K562 (cell line): ENCODE measurements at regions not wholly inside any gene's neighbourhood (a gene's known extent, or its start where the extent isn't known, plus 50 kb on each side); places are given as distances from the start of the nearest gene placed in this dataset.

Source experiments
- ATAC-seq: fragments of 200-7000 bp; cut with Tn5 transposase; 3 replicates; pipeline ENCODE4 v1.9.1; 2020; ENCODE audit warnings: moderate library complexity
- BruUV-seq: library from RNA; stranded (reverse); fragments of 400-500 nt; replicated peaks from 2 replicates; lab custom pipeline; 2021; lab: Mats Ljungman, UMichigan
- CTCF ChIA-PET: fragments of 300-600 bp; formaldehyde crosslinking; extraction: SDS; loops from one replicate; lab custom pipeline; 2021; ENCODE audit warnings: low intra/inter-chr PET ratio; lab: Yijun Ruan, JAX
- POLR2A ChIA-PET: fragments of 300-600, 350-650 bp; sonication (Branson Sonifier 250); formaldehyde crosslinking; extraction: SDS; loops from one replicate; lab custom pipeline; 2021; ENCODE audit warnings: antibody characterized with exemption, inconsistent platforms; lab: Yijun Ruan, JAX
- DNase-seq, 4 experiments: peaks; one replicate each; pipeline versions ENCODE4 v3.0.0 to v3.0.0-alpha.2; 2011 to 2018; ENCODE audit warnings: low spot score in 3 of 4, mixed read lengths in 3 of 4; ENCODE audit errors: extremely low read depth in 1 of 4
- FAIRE-seq: peaks from 2 replicates; lab custom pipeline; 2011; peaks lifted over from hg19 to GRCh38; lab: Jason Lieb, UNC
- H2AFZ ChIP-seq: 2 replicates; pipeline ENCODE4 v1.6.0; 2011; ENCODE audit warnings: low read depth, low read length, control low read depth, inconsistent platforms
- H3K27ac ChIP-seq: fragments of 200-600 bp; 3 replicates; pipeline ENCODE4 v1.8.0; 2011; ENCODE audit warnings: low read depth, mild to moderate bottlenecking, control low read depth, inconsistent platforms, low read length, moderate library complexity, mixed read lengths; ENCODE audit errors: extremely low read depth
- H3K27me3 ChIP-seq, 2 experiments: fragments of 300-600 bp in 1 of 2; 2 replicates in 1 of 2; 3 replicates in 1 of 2; pipeline versions ENCODE4 v1.6.0 to v1.8.0; 2011; ENCODE audit warnings: inconsistent platforms in 2 of 2, low read length in 2 of 2, mild to moderate bottlenecking in 1 of 2, mixed read lengths in 1 of 2, moderate library complexity in 1 of 2; ENCODE audit not compliant: control insufficient read depth in 2 of 2, insufficient read depth in 2 of 2
- H3K36me3 ChIP-seq: fragments of 300-600 bp; 3 replicates; pipeline ENCODE4 v1.8.0; 2011; ENCODE audit warnings: mild to moderate bottlenecking, low read length, inconsistent platforms; ENCODE audit not compliant: control insufficient read depth, insufficient read depth
- H3K4me1 ChIP-seq, 2 experiments: fragments of 200-600 bp in 1 of 2; replicated peaks in 1 of 2; 2 replicates in 1 of 2; 3 replicates in 1 of 2; pipeline versions ENCODE4 v1.5.1 to v1.8.0; 2011; ENCODE audit warnings: inconsistent platforms in 2 of 2, low read length in 2 of 2, mild to moderate bottlenecking in 1 of 2, mixed read lengths in 1 of 2, moderate library complexity in 1 of 2; ENCODE audit not compliant: control insufficient read depth in 2 of 2, insufficient read depth in 2 of 2
- H3K4me2 ChIP-seq: 2 replicates; pipeline ENCODE4 v1.6.1; 2011; ENCODE audit warnings: low read length, control low read depth, inconsistent platforms, mixed read lengths; ENCODE audit not compliant: insufficient read depth
- H3K4me3 ChIP-seq: fragments of 200-600 bp; sonication (generic), shearing (Covaris generic); 2 replicates; pipeline ENCODE4 v1.5.1; 2016; ENCODE audit warnings: control low read depth, inconsistent platforms
- H3K79me2 ChIP-seq: fragments of 200-600 bp; 3 replicates; pipeline ENCODE4 v1.8.0; 2011; ENCODE audit warnings: low read length, inconsistent platforms; ENCODE audit not compliant: control insufficient read depth, insufficient read depth
- H3K9ac ChIP-seq, 2 experiments: 2 replicates each; pipeline versions ENCODE4 v1.6.0 to v1.6.1; 2011; ENCODE audit warnings: low read depth in 2 of 2, low read length in 2 of 2, control low read depth in 1 of 2, inconsistent platforms in 1 of 2, mild to moderate bottlenecking in 1 of 2, mixed read lengths in 1 of 2; ENCODE audit not compliant: insufficient read depth in 1 of 2
- H3K9me1 ChIP-seq: one replicate; pipeline ENCODE4 v1.6.0; 2011; ENCODE audit warnings: inconsistent platforms, mild to moderate bottlenecking, low read length, moderate library complexity; ENCODE audit not compliant: control insufficient read depth, insufficient read depth
- H3K9me3 ChIP-seq: replicated peaks from 2 replicates; pipeline ENCODE4 v1.5.1; 2011; ENCODE audit warnings: low read depth, low read length, inconsistent platforms; ENCODE audit not compliant: control insufficient read depth, insufficient read depth
- H4K20me1 ChIP-seq: replicated peaks from 2 replicates; pipeline ENCODE4 v1.6.1; 2011; ENCODE audit warnings: low read length, inconsistent platforms, mixed read lengths; ENCODE audit not compliant: control insufficient read depth, insufficient read depth
- CSDE1 ChIP-seq, 2 experiments: fragments of 450-650 bp; IDR thresholded peaks; 2 replicates each; pipeline ENCODE4 v1.6.1; 2016; ENCODE audit warnings: mild to moderate bottlenecking in 1 of 2
- ELK1 ChIP-seq: sonication (generic); formaldehyde crosslinking; IDR thresholded peaks from 2 replicates; pipeline ENCODE4 v1.8.1; 2022; ENCODE audit warnings: missing genetic modification reagents
- ESRRB ChIP-seq: fragments of 250-450 bp; sonication (Bioruptor Pico); IDR thresholded peaks from 2 replicates; pipeline ENCODE4 v1.5.0; 2020; ENCODE audit warnings: mild to moderate bottlenecking, moderate library complexity, borderline replicate concordance
- FUS ChIP-seq: fragments of 200-400 bp; formaldehyde crosslinking; optimal IDR thresholded peaks from 2 replicates; pipeline ENCODE3; 2017; ENCODE audit warnings: low read depth, low read length
- HDAC2 ChIP-seq: fragments of 450-650 bp; IDR thresholded peaks from 2 replicates; pipeline ENCODE4 v1.6.1; 2016; ENCODE audit warnings: mild to moderate bottlenecking
- HOXB6 ChIP-seq: fragments of 250-450 bp; sonication (Bioruptor Pico); IDR thresholded peaks from 2 replicates; pipeline ENCODE4 v1.5.1; 2022; ENCODE audit warnings: mild to moderate bottlenecking, borderline replicate concordance
- KLF13 ChIP-seq: fragments of 450-650 bp; IDR thresholded peaks from 2 replicates; pipeline ENCODE4 v1.6.1; 2016; ENCODE audit warnings: missing genetic modification characterization, low read depth, mild to moderate bottlenecking, missing compliant biosample characterization, moderate library complexity, borderline replicate concordance
- PHTF2 ChIP-seq: fragments of 250-450 bp; sonication (Bioruptor Pico); IDR thresholded peaks from 2 replicates; pipeline ENCODE4 v1.5.0; 2021; ENCODE audit warnings: mild to moderate bottlenecking
- POLR3G ChIP-seq: IDR thresholded peaks from 2 replicates; pipeline ENCODE4 v1.6.1; 2011; ENCODE audit not compliant: insufficient read length, insufficient replicate concordance; ENCODE audit errors: extremely low read depth
- TCF3 ChIP-seq: sonication (generic); formaldehyde crosslinking; IDR thresholded peaks from 2 replicates; pipeline ENCODE4 v1.4.0; 2020; ENCODE audit warnings: mild to moderate bottlenecking, missing genetic modification reagents
- in situ Hi-C: fragments of 300-500 bp; cut with MboI; formaldehyde crosslinking; loops from 4 replicates; pipeline ENCODE4 v1.15.0; 2018; ENCODE audit warnings: inconsistent platforms, mixed read lengths
- intact Hi-C: fragments of 100-400 bp; cut with micrococcal nuclease; formaldehyde crosslinking; loops from 2 replicates; pipeline ENCODE4 v1.14.2; 2022
- TF ChIP-seq, protein P1 (sequence below): sonication (generic); formaldehyde crosslinking; IDR thresholded peaks from 2 replicates; pipeline ENCODE4 v1.8.1; 2023; ENCODE audit warnings: mild to moderate bottlenecking, missing genetic modification reagents

DNA sequence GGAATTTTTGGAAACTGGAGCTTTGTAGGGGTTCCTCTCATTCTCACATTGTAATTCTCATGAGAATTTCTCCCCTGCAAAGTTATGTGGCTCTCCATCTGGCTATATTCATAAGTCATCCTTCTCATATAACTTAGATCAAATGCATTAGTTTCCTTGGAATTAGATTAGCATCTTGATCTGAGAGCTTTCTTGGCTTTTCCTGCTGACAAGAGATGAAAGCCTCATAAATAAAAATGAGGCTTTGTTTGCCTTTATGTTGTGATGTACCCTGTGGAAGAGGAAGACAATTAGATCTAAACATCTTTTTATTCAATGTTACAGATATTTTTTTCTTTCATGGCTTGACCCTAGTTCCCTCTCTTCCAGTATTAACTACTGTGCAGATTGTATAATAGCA, 165.4 kb upstream of the ZPLD1 start:
- H3K9me1 ChIP-seq, result no peaks in the 10 kb centered on the region
- in situ Hi-C loops (no loop called here), intact Hi-C loops (no loop called here)
- no peaks in the 10 kb centered on the region for H3K9me3 ChIP-seq
- no peak for TF ChIP-seq KLF13 (tag)
- no peak for TF ChIP-seq FUS
- TF ChIP-seq HOXB6 (CRISPR knock-in tag), result no peak
- no peak for TF ChIP-seq ELK1 (CRISPR knock-in tag)
- no peak for TF ChIP-seq TCF3 (CRISPR knock-in tag)
- TF ChIP-seq CSDE1 (IDR thresholded peaks at IDR 0.05), result no peak
- TF ChIP-seq, protein P1, sequence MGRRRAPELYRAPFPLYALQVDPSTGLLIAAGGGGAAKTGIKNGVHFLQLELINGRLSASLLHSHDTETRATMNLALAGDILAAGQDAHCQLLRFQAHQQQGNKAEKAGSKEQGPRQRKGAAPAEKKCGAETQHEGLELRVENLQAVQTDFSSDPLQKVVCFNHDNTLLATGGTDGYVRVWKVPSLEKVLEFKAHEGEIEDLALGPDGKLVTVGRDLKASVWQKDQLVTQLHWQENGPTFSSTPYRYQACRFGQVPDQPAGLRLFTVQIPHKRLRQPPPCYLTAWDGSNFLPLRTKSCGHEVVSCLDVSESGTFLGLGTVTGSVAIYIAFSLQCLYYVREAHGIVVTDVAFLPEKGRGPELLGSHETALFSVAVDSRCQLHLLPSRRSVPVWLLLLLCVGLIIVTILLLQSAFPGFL, result no peak
- TF ChIP-seq ESRRB, result no peak
- TF ChIP-seq POLR3G, result no peak
- no peak for TF ChIP-seq HDAC2
- no peak for TF ChIP-seq PHTF2 (CRISPR knock-in tag)
- no peak overlapping the region for H3K9ac ChIP-seq
- H3K4me3 ChIP-seq, result no peak overlapping the region
- FAIRE-seq (no peak), ATAC-seq (no peak), DNase-seq (no peak)
- H2AFZ ChIP-seq, result no peak overlapping the region
- H3K27me3 ChIP-seq, result no peaks in the 10 kb centered on the region
- no peaks in the 10 kb centered on the region for H3K36me3 ChIP-seq
- no TSS peak for BruUV-seq
- no peaks in the 10 kb centered on the region for H3K4me1 ChIP-seq
- H3K4me2 ChIP-seq, result no peak overlapping the region
- no peaks in the 10 kb centered on the region for H4K20me1 ChIP-seq
- no peak overlapping the region for H3K27ac ChIP-seq
- CTCF ChIA-PET, result no interaction called here
- POLR2A ChIA-PET, result no interaction called here
- no peaks in the 10 kb centered on the region for H3K79me2 ChIP-seq
